Natural killer cell treated with Interleukin-12 subunit alpha and Interleukin-12 subunit beta and Interleukin-15 and Interleukin-18, amount 100 ng/mL, for 72 hours (primary cell): ENCODE measurements at regions not wholly inside any gene's neighbourhood (a gene's known extent, or its start where the extent isn't known, plus 50 kb on each side); places are given as distances from the start of the nearest gene placed in this dataset.

Source experiments
- ATAC-seq, 2 donors: fragments of 150-1000 bp; cut with Tn5 transposase in 1 of 2; sonication (Bioruptor Pico), chemical (Tn5 transposase) in 1 of 2; 2 replicates each; pipeline ENCODE4 v1.10.0; 2021
- DNase-seq: peaks from one replicate; pipeline ENCODE4 v3.0.0; 2022; ENCODE audit warnings: low spot score
- H3K27ac Mint-ChIP-seq, 2 donors: 1 replicate in 1 of 2; 2 replicates in 1 of 2; pipeline ENCODE4 v1.8.0; 2022; ENCODE audit warnings: mixed read lengths in 2 of 2, mild to moderate bottlenecking in 1 of 2, moderate library complexity in 1 of 2
- H3K27me3 Mint-ChIP-seq, 2 donors: 1 replicate in 1 of 2; 2 replicates in 1 of 2; pipeline ENCODE4 v1.8.0; 2022; ENCODE audit warnings: mixed read lengths in 2 of 2
- H3K36me3 Mint-ChIP-seq: one replicate; pipeline ENCODE4 v1.8.0; 2022; ENCODE audit warnings: mixed read lengths
- H3K4me1 Mint-ChIP-seq, 2 donors: 1 replicate in 1 of 2; 2 replicates in 1 of 2; pipeline ENCODE4 v1.8.0; 2022; ENCODE audit warnings: low read depth in 2 of 2, mixed read lengths in 2 of 2, mild to moderate bottlenecking in 1 of 2
- H3K4me3 Mint-ChIP-seq: one replicate; pipeline ENCODE4 v1.8.0; 2022; ENCODE audit warnings: mixed read lengths
- H3K9me3 Mint-ChIP-seq: 2 replicates; pipeline ENCODE4 v1.8.0; 2022; ENCODE audit warnings: mixed read lengths

DNA sequence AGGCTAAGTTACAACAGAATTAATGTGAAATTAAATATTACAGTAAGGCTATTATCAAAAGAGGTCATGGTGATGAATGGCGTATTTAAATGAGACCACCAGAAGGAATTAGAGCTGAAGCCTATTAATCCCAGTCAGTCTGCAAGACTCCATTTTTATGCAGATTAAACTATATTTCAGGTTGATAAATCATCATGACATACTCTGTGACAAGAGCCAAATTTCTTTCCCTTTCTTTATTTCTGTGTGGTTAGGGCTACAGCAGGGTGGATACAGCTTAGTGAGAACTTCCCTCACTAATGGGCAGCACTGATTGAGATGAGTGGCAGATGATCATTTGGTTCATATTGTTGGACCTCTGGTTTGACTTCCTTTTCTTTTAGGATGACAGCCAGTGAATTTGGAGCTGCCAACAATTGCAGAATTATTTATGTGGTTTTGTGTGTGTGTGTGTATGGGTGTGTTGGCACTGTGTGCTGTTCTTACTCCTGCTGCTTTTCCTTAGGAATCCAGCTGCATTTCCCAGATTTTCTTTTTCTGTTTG, 481.3 kb downstream of the PIK3C3 start:
- Mint-ChIP-seq H3K36me3 (no peaks in the 10 kb centered on the region), H3K9me3 (peaks cover 6% of the 10 kb centered on the region), H3K4me3 (no peak overlapping the region), H3K4me1 (no peaks in the 10 kb centered on the region), H3K27me3 (no peaks in the 10 kb centered on the region), H3K27ac (no peak overlapping the region)
- no peak for ATAC-seq
- no peak for DNase-seq

DNA sequence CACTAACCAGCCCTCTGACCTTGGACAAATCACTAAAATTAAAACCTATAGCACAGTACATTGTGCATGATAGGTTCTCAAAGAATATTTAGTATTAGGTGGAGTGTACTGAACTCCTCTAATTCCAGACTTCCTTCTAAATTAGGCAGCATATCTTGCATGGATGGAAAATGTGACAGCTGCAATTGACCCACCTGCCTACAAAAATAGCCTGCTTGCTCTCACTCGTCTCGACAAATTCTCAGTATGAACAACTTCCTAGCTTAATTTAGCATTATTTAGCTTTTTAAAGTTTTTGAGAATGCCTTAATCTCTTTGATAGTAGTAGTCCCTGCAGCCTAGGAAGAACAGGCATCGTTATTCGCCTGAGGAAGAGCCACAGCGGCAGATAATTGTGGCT, 482.0 kb downstream of the PIK3C3 start:
- Mint-ChIP-seq H3K4me1 (no peaks in the 10 kb centered on the region), H3K4me3 (no peak overlapping the region), H3K27me3 (no peaks in the 10 kb centered on the region), H3K9me3 (peaks cover 8% of the 10 kb centered on the region), H3K27ac (no peak overlapping the region), H3K36me3 (no peaks in the 10 kb centered on the region)
- no peak for ATAC-seq
- no peak for DNase-seq

DNA sequence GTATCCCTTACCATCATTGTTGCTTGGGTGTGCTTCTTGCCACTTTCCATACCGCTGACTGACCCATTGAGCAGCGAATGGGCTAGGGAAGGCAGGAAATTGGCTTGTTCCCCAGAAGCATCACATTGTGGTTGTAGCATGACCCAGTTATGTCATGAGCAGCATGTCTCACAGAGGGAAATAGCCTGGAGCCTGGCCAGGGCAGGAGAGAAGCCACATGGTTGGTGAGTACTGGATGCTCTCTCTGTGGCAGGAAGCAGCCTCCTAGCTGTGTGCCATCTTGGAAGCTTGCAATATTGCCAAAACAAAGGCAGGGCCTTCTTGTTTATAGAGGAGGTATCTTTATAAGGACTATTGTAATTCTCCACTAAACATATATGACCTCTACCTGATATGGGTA, 482.6 kb downstream of the PIK3C3 start:
- DNase-seq, result no peak
- H3K4me3 Mint-ChIP-seq, result no peak overlapping the region
- no peak overlapping the region for H3K27ac Mint-ChIP-seq
- H3K9me3 Mint-ChIP-seq, result peaks cover 8% of the 10 kb centered on the region
- ATAC-seq, result no peak
- H3K27me3 Mint-ChIP-seq, result no peaks in the 10 kb centered on the region
- no peaks in the 10 kb centered on the region for H3K36me3 Mint-ChIP-seq
- H3K4me1 Mint-ChIP-seq, result no peaks in the 10 kb centered on the region

- peaks cover 9% of the 10 kb centered on the region for H3K9me3 Mint-ChIP-seq
- no peak for DNase-seq
- H3K4me3 Mint-ChIP-seq, result no peak overlapping the region
- no peak overlapping the region for H3K27ac Mint-ChIP-seq
- peaks cover 7% of the 10 kb centered on the region for H3K36me3 Mint-ChIP-seq
- H3K4me1 Mint-ChIP-seq, result no peaks in the 10 kb centered on the region
- no peak for ATAC-seq
- no peaks in the 10 kb centered on the region for H3K27me3 Mint-ChIP-seq
Observed at GRCh38 chr18:42442656-42443055, 487.6 kb downstream of the PIK3C3 start.

DNA sequence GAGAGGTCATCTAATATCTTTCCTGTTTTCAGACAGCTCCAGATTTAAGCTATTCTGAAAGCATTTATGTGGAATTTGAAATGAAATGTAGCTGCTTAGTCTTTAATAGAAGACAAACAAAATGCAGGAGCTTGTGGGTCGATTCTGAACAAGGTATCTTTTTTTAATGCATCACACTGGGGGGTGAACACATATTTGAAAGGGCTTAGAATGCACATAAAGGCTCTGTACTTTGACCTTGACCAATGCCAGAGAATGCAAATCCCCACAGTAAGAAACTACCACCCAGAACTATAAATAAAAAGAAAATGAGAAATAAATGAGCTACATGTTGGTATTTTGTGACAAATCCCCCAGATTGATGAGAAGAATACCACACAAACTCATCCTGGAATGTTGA, 489.3 kb downstream of the PIK3C3 start:
- Mint-ChIP-seq H3K4me1 (no peaks in the 10 kb centered on the region), H3K36me3 (peaks cover 7% of the 10 kb centered on the region), H3K9me3 (peaks cover 15% of the 10 kb centered on the region), H3K4me3 (no peak overlapping the region), H3K27ac (no peak overlapping the region), H3K27me3 (no peaks in the 10 kb centered on the region)
- ATAC-seq (no peak), DNase-seq (no peak)

DNA sequence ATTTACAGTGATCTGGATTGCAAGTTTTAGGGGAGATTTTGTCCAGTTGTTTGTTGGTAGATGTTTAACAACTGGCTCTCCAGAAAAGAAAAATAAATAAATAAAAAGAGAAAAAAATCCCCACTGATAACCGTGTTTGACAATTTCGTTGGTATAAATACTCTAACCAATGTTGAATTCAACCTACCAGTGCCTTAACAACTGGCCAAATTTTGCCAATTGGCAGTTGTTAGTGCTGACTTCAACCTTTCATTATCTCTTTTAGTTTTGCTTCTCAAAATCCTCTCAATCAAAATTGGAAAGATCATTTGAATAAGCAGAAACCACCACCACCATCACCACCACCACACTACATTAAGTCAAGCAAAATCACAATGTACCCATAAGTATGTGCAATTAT, 490.3 kb downstream of the PIK3C3 start:
- Mint-ChIP-seq H3K4me1 (no peaks in the 10 kb centered on the region), H3K36me3 (peaks cover 7% of the 10 kb centered on the region), H3K27me3 (no peaks in the 10 kb centered on the region), H3K4me3 (no peak overlapping the region), H3K27ac (no peak overlapping the region), H3K9me3 (peaks cover 15% of the 10 kb centered on the region)
- DNase-seq, result no peak
- ATAC-seq, result no peak

DNA sequence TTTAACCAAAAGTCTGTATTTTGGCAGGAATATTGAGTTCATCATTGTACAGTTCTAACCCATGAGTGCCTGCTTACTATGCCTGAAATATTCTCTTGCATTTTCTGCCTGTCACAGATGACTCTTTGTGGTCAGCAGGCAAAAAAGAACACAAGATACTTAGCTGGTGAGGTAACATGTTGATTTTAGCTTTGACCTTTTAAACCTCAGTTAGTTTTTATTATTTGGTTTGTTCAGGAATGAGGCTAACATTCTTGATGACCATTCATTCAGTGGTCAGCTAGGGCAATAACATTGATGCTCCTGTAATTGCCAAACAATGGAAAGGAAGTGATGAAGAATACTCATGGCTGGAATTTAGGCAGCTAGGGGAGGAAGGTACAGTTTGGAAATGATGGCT, 491.2 kb downstream of the PIK3C3 start:
- peaks cover 7% of the 10 kb centered on the region for H3K36me3 Mint-ChIP-seq

DNA sequence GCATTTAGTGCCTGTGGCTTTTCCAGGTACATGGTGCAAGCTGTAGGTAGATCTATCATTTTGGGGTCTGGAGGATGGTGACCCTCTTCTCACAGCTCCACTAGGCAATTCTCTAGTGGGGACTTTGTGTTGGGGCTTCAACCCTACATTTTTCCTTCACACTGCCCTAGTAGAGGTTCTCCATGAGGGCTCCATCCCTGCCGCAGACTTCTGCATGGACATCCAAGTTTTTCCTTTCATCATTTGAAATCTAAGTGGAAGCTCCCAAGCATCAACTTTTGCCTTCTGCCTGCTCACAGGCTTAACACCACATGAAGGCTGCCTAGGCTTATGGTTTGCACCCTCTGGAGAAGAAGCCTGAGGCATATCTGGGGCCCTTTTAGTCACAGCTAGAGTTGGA, 492.7 kb downstream of the PIK3C3 start:
- ATAC-seq, result no peak
- no peaks in the 10 kb centered on the region for H3K4me1 Mint-ChIP-seq
- H3K36me3 Mint-ChIP-seq, result peaks cover 7% of the 10 kb centered on the region
- peaks cover 22% of the 10 kb centered on the region for H3K9me3 Mint-ChIP-seq
- no peak overlapping the region for H3K4me3 Mint-ChIP-seq
- no peaks in the 10 kb centered on the region for H3K27me3 Mint-ChIP-seq
- no peak overlapping the region for H3K27ac Mint-ChIP-seq
- DNase-seq, result no peak

More for the DNA sequence above, 491.2 kb downstream of the PIK3C3 start:
- H3K27ac Mint-ChIP-seq, result no peak overlapping the region
- no peaks in the 10 kb centered on the region for H3K4me1 Mint-ChIP-seq
- H3K9me3 Mint-ChIP-seq, result peaks cover 17% of the 10 kb centered on the region
- no peak overlapping the region for H3K4me3 Mint-ChIP-seq
- no peaks in the 10 kb centered on the region for H3K27me3 Mint-ChIP-seq
- ATAC-seq, result no peak
- DNase-seq, result no peak

GRCh38 chr18:42458226-42458625, 503.2 kb downstream of the PIK3C3 start:
- Mint-ChIP-seq H3K4me3 (no peak overlapping the region), H3K27me3 (no peaks in the 10 kb centered on the region), H3K36me3 (peaks cover 6% of the 10 kb centered on the region), H3K27ac (no peak overlapping the region), H3K9me3 (peaks cover 12% of the 10 kb centered on the region), H3K4me1 (no peaks in the 10 kb centered on the region)
- no peak for DNase-seq
- no peak for ATAC-seq

- H3K4me1 Mint-ChIP-seq, result no peaks in the 10 kb centered on the region
- H3K4me3 Mint-ChIP-seq, result no peak overlapping the region
- H3K27me3 Mint-ChIP-seq, result no peaks in the 10 kb centered on the region
- H3K36me3 Mint-ChIP-seq, result no peaks in the 10 kb centered on the region
- no peak overlapping the region for H3K27ac Mint-ChIP-seq
- H3K9me3 Mint-ChIP-seq, result peaks cover 5% of the 10 kb centered on the region
- ATAC-seq, result no peak
- DNase-seq, result no peak
Observed at GRCh38 chr18:42459873-42460272, 504.8 kb downstream of the PIK3C3 start.

- DNase-seq, result no peak
- Mint-ChIP-seq H3K27ac (no peak overlapping the region), H3K36me3 (no peaks in the 10 kb centered on the region), H3K4me3 (no peak overlapping the region), H3K9me3 (no peaks in the 10 kb centered on the region), H3K27me3 (no peaks in the 10 kb centered on the region), H3K4me1 (no peaks in the 10 kb centered on the region)
- no peak for ATAC-seq
Observed at GRCh38 chr18:42471885-42472284, 516.9 kb downstream of the PIK3C3 start.

DNA sequence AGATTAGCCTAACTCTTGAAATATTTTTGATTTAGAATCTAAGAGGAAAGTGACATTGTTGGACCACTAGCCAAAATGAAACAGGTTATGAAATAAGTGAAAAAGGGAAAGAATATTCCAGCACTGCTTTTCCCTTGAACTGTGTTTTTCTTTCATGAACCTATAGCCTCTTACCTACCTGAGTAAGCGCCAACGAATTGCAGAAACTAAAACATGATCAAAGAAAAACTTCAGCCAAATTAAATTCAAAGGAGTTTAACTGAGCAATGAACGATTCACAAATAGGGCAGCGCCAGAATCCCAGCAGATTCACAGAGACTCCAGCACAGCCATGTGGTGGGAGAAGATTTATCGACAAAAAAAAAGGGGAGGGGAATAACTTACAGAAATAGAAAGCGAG, 518.6 kb downstream of the PIK3C3 start:
- no peaks in the 10 kb centered on the region for H3K4me1 Mint-ChIP-seq
- DNase-seq (no peak), ATAC-seq (no peak)
- no peak overlapping the region for H3K27ac Mint-ChIP-seq
- H3K9me3 Mint-ChIP-seq, result peaks cover 4% of the 10 kb centered on the region
- H3K27me3 Mint-ChIP-seq, result no peaks in the 10 kb centered on the region
- no peak overlapping the region for H3K4me3 Mint-ChIP-seq
- H3K36me3 Mint-ChIP-seq, result no peaks in the 10 kb centered on the region

DNA sequence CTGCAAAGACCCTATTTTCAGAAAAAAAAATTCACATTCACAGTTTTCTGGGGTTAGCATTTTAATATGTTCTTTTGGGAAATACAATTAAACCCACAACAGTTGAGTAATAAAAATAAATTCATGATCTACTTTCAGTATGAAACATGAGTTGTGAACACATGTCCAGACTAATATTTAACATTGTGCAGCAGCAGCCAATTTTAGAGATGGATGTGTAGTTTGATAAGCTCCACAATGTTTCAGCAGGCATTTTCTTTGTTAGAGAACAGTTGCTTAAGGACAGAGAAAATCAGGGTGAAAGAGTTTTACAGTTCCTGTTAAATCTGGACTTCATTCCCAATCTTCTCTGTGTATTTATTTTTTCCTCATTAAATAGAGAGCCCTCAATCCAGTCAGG, 519.5 kb downstream of the PIK3C3 start:
- no peak for ATAC-seq
- no peaks in the 10 kb centered on the region for H3K27me3 Mint-ChIP-seq
- no peak overlapping the region for H3K27ac Mint-ChIP-seq
- no peaks in the 10 kb centered on the region for H3K4me1 Mint-ChIP-seq
- peaks cover 4% of the 10 kb centered on the region for H3K9me3 Mint-ChIP-seq
- no peak for DNase-seq
- no peak overlapping the region for H3K4me3 Mint-ChIP-seq
- no peaks in the 10 kb centered on the region for H3K36me3 Mint-ChIP-seq

GRCh38 chr18:42475157-42475556, 520.1 kb downstream of the PIK3C3 start:
- ATAC-seq (no peak), DNase-seq (no peak)
- no peaks in the 10 kb centered on the region for H3K4me1 Mint-ChIP-seq
- no peak overlapping the region for H3K4me3 Mint-ChIP-seq
- H3K9me3 Mint-ChIP-seq, result peaks cover 4% of the 10 kb centered on the region
- no peak overlapping the region for H3K27ac Mint-ChIP-seq
- no peaks in the 10 kb centered on the region for H3K36me3 Mint-ChIP-seq
- no peaks in the 10 kb centered on the region for H3K27me3 Mint-ChIP-seq

- no peaks in the 10 kb centered on the region for H3K4me1 Mint-ChIP-seq
- ATAC-seq, result no peak
- DNase-seq, result no peak
- no peaks in the 10 kb centered on the region for H3K27me3 Mint-ChIP-seq
- H3K9me3 Mint-ChIP-seq, result peaks cover 4% of the 10 kb centered on the region
- no peaks in the 10 kb centered on the region for H3K36me3 Mint-ChIP-seq
- no peak overlapping the region for H3K4me3 Mint-ChIP-seq
- H3K27ac Mint-ChIP-seq, result no peak overlapping the region
Observed at GRCh38 chr18:42477267-42477666, 522.2 kb downstream of the PIK3C3 start.
